ENCODE measurements at regions not wholly inside any gene's neighbourhood (a gene's known extent, or its start where the extent isn't known, plus 50 kb on each side); places are given as distances from the start of the nearest gene placed in this dataset.
A peak's percentile ranks its signal among the peaks of the same experiment; 100 is the strongest.

GRCh38 chr5:89277816-89278215 is 394.8 kb upstream of the MEF2C start:
- DNase-seq (ENCODE audit: low read depth in 1 of 2, low spot score in 1 of 2), result no peak
- TF ChIP-seq JUND (IDR thresholded peaks at IDR 0.05; ENCODE audit: low read depth), result no peak
- in situ Hi-C loops (cut with HindIII; ENCODE audit: low pct_unique_long_range_greater_than_20kb, low sequenced_read_pairs), result no loop called here

DNA sequence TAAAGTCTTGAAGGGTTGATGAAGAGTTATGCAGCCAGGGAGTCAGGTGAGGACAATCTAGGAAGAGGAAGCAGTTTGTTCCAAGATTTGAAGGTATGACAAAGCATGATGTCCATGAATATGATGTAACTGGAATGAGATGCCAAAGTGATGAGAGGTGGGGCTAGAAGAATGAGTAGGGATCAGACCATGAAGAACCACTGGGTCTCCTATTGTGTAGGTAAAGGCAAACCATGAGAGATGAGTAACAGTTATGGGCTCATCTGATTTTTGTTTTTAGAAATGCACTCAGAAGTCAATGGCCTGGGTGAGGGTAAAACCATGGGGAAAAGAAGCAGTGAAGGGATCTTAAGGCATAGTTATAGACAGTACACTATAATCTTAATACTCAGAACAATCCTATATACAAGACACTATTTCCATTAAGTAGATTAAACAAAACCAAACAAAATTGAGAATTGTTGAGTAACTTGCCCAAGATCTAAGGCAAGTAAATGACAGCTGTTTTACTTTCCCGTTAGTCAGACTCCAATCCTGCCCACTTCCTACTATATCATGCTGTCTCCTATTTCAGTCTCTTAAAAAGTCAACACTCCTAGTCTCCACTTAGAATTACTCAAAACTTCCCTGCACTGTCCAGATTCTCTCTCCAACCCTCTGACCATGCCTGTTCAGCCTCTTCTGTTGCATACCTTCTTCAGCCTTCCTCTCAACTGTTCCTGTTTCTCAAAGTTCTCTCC is 393.8 kb upstream of the MEF2C start:
- no peak for TF ChIP-seq JUND (IDR thresholded peaks at IDR 0.05; ENCODE audit: low read depth)
- DNase-seq (ENCODE audit: low read depth in 1 of 2, low spot score in 1 of 2), result no peak
- in situ Hi-C loops (cut with HindIII; ENCODE audit: low pct_unique_long_range_greater_than_20kb, low sequenced_read_pairs), result no loop called here

DNA sequence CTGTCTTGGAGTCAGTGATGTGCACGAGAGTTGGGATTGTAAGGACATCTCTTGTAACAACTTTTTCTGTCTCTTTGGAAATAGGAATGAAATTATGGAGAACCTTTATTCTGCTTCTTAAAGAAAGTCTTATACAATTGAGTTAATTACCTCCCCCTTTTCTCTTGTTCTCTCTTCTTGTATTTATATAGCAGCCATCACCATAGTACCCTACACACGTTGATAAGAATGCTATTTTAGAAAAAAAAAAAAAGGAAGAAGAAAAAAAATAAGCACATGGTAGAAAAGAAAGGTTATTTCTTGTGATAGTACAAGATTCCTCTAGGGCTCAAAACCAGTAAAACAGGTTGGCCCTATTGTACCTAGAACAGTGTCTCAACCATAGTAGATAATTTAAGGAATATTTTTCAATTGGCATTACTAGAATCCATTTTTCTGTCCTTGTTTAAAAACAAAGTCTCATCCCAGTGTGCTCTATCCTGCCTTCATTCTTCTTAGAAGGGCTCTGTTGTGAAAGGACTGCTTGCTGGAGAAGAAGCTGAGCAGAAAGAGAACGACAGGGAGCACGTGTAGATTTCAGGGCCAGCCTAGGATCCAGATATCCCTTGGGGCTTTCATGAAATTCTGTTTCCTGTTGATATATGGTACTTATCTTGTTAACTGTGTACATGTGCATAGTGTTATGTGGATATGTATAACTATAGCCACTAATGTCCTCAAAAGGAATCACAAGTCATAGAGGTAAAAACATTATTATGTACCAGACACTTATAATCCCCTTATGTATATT is 392.3 kb upstream of the MEF2C start:
- peak in 1 of 2 experiments; percentile 31 for DNase-seq (ENCODE audit: low read depth in 1 of 2, low spot score in 1 of 2)
- in situ Hi-C loops (cut with HindIII; ENCODE audit: low pct_unique_long_range_greater_than_20kb, low sequenced_read_pairs), result no loop called here

GRCh38 chr5:89273289-89273688 is 390.3 kb upstream of the MEF2C start:
- no peak for TF ChIP-seq JUND (IDR thresholded peaks at IDR 0.05; ENCODE audit: low read depth)
- in situ Hi-C loops (cut with HindIII; ENCODE audit: low pct_unique_long_range_greater_than_20kb, low sequenced_read_pairs), result no loop called here
- DNase-seq (ENCODE audit: low read depth in 1 of 2, low spot score in 1 of 2), result no peak

More for the DNA sequence above, 392.3 kb upstream of the MEF2C start:
- no peak for TF ChIP-seq JUND (IDR thresholded peaks at IDR 0.05; ENCODE audit: low read depth)

GRCh38 chr5:89270901-89271300 is 387.9 kb upstream of the MEF2C start:
- no peak for DNase-seq (ENCODE audit: low read depth in 1 of 2, low spot score in 1 of 2)
- no peak for TF ChIP-seq JUND (IDR thresholded peaks at IDR 0.05; ENCODE audit: low read depth)
- in situ Hi-C loops (cut with HindIII; ENCODE audit: low pct_unique_long_range_greater_than_20kb, low sequenced_read_pairs), result no loop called here

- in situ Hi-C loops (cut with HindIII; ENCODE audit: low pct_unique_long_range_greater_than_20kb, low sequenced_read_pairs), result no loop called here
- DNase-seq (ENCODE audit: low read depth in 1 of 2, low spot score in 1 of 2), result no peak
- no peak for TF ChIP-seq JUND (IDR thresholded peaks at IDR 0.05; ENCODE audit: low read depth)
Measured at GRCh38 chr5:89269721-89270120, 386.7 kb upstream of the MEF2C start.

DNA sequence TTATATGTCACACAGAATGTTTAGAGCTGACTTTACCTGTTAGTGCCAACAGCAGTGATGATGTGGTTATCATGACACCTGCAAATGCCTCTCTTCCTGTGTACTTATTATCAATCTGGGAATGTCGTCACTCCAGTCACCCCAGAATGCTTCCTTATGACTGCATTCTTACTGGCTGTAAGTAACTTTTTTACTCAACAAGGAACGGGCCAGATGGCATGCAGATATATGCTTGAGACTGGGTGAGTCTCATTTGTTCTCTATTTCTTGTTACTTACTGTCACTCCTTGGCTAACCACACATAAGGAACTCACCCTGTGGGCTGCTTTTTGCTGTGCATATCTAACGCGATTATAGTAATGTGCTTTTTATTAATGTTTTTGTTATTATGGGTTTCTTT is 385.5 kb upstream of the MEF2C start:
- TF ChIP-seq JUND (IDR thresholded peaks at IDR 0.05; ENCODE audit: low read depth), result no peak
- in situ Hi-C loops (cut with HindIII; ENCODE audit: low pct_unique_long_range_greater_than_20kb, low sequenced_read_pairs), result no loop called here
- DNase-seq (ENCODE audit: low read depth in 1 of 2, low spot score in 1 of 2), result peak in 1 of 2 experiments; percentile 21

- no peak for DNase-seq (ENCODE audit: low read depth in 1 of 2, low spot score in 1 of 2)
- TF ChIP-seq JUND (IDR thresholded peaks at IDR 0.05; ENCODE audit: low read depth), result no peak
- in situ Hi-C loops (cut with HindIII; ENCODE audit: low pct_unique_long_range_greater_than_20kb, low sequenced_read_pairs), result no loop called here
Measured at GRCh38 chr5:89267788-89268187, 384.8 kb upstream of the MEF2C start.

DNA sequence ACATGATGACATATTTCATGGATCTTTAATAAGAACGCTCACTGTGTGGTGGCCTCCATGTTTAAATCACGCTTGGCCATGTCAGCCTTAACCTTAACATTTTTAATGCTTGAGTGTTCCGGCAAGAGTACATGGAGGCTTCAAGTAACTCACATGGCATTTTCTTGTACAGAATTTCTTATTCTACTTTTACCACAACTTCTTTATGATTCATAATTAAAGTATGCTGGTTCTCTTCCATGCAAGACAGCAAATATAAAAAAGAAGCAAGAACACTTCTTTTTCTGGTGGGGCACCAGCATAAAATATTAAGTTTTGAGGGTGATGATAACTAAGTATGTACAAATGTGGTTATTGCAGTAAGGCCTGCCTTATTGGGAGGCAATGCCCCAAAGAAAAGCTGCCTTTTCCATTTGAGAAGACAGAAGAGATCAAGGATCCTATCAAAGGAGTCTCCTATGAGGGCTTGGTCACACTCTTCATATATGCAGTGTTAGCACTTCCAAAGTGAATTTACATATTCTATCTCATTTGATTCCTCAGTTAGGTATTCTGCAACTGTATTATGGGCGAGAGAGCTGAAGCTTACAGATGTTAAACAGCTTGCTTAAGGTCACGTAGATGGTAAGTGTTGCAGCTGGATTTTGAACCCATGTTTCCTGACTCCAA is 382.7 kb upstream of the MEF2C start:
- TF ChIP-seq JUND (IDR thresholded peaks at IDR 0.05; ENCODE audit: low read depth), result no peak
- no peak for DNase-seq (ENCODE audit: low read depth in 1 of 2, low spot score in 1 of 2)
- in situ Hi-C loops (cut with HindIII; ENCODE audit: low pct_unique_long_range_greater_than_20kb, low sequenced_read_pairs), result no loop called here

- TF ChIP-seq JUND (IDR thresholded peaks at IDR 0.05; ENCODE audit: low read depth), result no peak
- DNase-seq (ENCODE audit: low read depth in 1 of 2, low spot score in 1 of 2), result no peak
- in situ Hi-C loops (cut with HindIII; ENCODE audit: low pct_unique_long_range_greater_than_20kb, low sequenced_read_pairs), result no loop called here
Measured at GRCh38 chr5:89263846-89264245, 380.9 kb upstream of the MEF2C start.

GRCh38 chr5:89262030-89262429 is 379.0 kb upstream of the MEF2C start:
- DNase-seq (ENCODE audit: low read depth in 1 of 2, low spot score in 1 of 2), result no peak
- TF ChIP-seq JUND (IDR thresholded peaks at IDR 0.05; ENCODE audit: low read depth), result no peak
- in situ Hi-C loops (cut with HindIII; ENCODE audit: low pct_unique_long_range_greater_than_20kb, low sequenced_read_pairs), result no loop called here

GRCh38 chr5:89260254-89260653 is 377.3 kb upstream of the MEF2C start:
- no peak for TF ChIP-seq JUND (IDR thresholded peaks at IDR 0.05; ENCODE audit: low read depth)
- in situ Hi-C loops (cut with HindIII; ENCODE audit: low pct_unique_long_range_greater_than_20kb, low sequenced_read_pairs), result no loop called here
- no peak for DNase-seq (ENCODE audit: low read depth in 1 of 2, low spot score in 1 of 2)

Measured in T47D (cell line).